ENCODE measurements at regions not wholly inside any gene's neighbourhood (a gene's known extent, or its start where the extent isn't known, plus 50 kb on each side); places are given as distances from the start of the nearest gene placed in this dataset.

DNA sequence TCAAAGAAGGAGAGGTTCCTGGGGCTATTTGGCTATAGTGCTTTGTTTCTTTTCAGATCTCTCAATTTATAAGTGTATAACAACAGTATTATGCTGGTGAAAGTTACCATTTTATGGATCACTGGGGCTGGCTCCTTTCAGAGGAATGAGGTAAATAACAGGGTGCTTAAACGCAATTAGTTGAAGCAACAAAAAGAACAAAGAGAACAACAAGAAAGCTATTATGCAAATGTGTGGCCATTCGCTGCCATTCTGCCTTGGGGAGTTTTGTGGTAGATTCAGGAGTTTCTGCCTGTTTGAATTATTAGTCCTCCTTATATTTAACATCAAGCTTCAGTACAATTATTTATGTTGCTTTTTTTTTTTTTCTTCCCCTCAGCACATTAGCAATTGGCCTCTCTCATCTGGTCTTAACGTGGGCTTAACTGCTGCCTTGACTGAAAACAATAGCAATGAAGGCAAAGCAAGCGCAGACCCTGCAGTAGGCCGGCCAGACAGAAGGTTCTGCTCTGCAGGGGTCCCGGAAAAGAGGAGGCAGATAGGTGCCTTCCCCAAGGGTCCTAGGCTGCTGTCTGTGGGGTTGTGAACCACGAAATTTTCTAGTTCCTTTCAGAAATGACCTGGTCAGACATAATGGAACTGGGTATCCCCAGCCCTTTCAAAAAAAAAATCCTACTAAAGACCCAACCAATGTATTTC is 339.9 kb upstream of the PODXL start:
- DNase-seq: no peak

DNA sequence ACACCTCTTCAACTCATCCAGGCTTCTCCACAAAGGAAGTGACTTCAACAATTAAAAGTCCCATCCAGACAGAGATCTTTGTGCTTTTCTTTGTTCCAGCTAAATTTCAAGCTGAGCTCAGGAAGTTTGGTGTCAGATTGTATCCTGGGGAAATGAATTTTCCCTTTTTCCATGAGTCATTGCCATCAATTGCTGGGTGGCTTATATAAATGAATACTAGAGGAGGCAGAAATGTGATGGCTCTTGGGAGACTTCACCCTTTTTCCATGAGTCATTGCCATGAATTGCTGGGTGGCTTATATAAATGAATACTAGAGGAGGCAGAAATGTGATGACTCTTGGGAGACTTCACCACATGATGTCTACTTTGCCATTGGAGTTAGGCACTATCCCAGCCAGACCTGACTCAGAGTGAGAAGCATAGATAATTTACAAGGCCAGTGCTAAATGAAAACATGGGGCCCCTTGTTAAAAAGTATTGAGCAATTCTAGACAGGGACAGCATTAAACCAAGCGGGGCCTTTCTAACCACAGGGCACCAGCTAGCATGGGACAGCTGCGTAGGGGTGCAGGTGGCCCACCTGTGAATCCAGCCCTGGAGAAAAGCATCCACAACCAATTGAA is 339.2 kb upstream of the PODXL start:
- no peak for DNase-seq

DNA sequence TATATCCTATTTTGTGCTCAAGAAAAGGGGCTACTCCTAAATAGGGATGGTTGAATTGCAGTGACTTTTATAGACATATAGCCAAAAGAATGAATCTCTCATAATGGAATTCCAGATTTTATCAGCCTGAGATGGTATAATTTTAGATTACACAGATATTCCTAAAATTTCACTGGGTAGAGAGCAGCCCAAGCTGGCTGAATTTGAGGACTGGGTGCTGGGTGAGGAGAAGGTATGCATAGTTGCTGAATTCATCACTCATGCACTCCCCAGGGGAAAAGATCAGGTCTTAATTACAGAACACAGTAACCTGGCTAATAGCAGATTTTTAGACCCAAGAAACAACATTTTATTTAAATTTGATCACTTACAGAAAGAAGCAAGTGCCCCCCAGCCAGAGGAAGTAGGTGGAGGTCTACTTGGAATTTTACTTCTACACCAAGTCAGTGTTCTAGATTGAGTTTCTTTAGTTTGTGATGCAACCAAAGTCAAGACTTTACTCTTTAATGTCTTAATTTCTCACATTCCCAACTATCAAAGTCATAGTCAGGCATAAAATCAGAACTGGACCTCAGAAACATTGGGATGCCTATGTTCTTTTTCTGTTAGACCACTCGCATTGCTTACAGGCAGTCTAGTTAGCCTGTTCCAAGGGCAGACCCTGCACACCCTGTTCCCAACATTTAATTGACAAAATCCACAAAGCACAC is 337.4 kb upstream of the PODXL start:
- no peak for DNase-seq

DNA sequence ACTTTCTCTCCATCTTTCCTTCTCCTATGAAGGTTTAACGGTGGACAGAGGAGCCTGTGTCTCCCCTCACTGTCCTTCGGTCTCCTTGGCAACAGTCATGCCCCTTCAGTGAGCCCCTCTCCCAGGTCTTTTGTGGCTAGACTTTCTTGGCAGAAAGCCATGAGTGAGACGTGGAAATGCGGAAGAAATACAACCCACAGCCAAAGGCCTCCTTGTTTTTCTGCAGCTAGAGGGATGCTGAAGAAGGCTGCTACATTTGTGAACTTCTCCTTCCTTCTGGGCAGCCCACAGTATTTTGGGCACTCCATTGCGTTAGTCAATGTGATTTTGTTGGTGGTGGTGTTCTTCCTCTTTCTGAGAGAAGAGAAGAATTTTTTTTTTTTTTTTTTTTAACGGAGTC is 333.7 kb upstream of the PODXL start:
- DNase-seq: no peak

DNA sequence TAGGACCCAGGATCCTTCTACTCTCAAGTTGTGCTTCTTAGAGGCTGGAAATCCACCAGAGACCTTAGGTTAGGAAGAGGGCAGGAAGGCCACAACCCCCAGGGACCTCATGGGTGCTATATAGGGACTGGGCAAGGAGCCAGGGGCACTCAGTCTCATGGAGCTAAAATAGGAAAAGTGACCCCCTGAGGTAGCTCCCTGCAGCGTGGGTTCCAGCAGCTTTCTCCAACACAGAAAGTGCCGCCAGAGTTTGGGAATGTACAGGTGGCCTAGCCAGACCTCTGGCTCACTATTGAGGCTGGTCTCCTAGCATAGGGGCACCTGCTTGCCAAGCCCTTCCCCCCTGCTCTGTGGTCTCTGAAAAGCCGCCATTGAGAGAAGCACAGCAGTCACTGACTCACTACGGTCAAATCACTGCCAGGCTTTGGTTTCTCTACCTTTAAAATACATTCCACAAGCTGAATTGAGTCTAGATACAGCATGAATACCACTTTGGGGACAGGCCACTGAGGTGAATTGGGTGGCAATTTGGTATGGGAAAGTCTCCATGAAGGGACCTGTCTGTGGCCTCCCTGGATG is 333.2 kb upstream of the PODXL start:
- no peak for DNase-seq

DNA sequence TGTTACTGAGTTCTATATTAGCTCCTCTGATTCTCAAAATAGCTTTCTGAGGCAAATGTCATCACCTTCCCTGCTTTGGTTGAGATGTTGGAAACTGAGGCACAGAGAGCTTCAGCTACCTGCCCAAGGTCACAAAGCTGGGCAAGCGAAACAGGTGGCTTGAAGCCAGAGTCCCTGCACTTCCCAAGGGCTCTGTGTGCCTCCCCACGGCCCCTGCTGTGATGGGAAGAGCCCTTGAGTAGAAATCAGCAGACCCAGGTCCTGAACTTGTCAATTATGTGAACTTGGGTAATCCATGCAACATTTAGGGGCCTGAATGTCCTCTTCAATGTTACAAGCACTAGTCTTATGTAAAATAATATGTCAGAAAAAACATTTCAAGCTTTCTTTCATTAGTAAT is 327.3 kb upstream of the PODXL start:
- no peak for DNase-seq

DNA sequence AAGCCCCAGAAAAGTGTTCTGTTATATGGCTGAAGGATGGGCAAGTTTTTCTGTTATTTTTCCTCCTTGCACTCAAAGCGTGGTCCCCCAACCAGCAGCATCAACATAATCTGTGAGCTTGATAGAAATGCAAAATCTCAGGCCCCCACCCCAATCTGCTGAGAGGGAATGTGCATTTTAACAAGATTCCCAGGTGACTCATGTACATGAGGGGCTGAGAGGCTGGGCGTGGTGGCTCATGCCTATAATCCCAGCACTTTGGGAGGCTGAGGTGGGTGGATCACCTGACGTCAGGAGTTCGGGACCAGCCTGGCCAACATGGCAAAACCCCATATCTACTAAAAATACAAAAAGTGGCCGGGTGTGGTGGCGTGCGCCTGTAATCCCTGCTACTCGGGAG is 326.8 kb upstream of the PODXL start:
- DNase-seq: no peak

DNA sequence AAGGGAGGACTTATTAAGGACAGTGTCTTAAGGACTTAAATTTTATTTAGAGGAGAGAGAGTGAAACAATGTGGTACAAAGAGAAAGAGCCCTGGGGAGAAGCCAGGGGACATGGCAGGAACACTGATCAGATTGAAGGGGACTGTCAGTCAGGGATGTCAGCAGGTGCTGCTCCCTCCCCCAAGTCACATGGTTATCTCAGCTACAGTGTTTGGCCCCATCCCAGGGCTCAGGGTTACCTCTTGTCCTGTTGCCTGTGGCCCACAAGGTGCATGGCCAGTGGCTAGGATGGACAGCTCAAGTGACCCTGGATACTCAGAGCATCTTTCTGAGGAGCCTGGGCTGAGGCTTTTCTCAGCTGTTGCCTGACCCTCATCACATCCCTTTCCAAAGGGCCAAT is 325.9 kb upstream of the PODXL start:
- DNase-seq: no peak

DNA sequence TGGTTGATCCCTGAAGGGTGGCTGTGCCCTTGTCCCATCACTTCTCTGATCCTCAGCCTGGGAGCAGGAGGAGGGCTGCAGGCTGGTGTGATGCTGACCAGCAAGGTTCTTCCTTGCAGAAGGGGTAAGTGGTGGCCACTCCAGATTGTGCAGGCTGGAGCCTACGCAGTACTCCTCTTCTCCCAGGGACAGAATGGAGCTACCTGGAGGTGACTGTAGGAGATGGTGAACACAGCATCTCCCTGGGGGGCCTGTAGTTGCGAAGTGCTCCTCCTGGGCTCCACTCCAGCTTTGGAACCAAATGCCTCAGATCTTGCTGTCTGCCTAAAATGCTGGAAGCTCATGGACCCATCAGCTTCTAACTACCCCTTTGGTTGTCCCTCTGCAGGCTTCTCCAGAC is 323.6 kb upstream of the PODXL start:
- DNase-seq: no peak

DNA sequence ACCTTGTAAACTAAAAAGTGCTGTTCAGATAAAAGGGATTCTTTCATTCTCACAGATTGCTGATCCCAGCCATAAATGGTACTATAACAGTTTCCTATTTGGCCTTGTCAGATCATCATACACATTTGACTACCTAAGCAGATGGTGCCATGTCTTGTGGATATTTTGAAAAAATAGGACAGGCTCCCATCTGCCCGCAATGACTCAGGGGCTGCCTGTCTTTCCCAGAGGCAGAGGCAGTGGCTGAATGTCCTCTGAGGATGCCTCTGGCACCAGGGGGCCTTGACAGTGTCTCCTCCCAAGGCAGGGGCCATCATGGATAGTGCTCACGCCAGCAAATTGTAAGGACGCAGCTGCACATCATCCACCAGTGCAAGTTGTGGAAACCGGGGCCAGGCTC is 323.0 kb upstream of the PODXL start:
- no peak for DNase-seq

DNA sequence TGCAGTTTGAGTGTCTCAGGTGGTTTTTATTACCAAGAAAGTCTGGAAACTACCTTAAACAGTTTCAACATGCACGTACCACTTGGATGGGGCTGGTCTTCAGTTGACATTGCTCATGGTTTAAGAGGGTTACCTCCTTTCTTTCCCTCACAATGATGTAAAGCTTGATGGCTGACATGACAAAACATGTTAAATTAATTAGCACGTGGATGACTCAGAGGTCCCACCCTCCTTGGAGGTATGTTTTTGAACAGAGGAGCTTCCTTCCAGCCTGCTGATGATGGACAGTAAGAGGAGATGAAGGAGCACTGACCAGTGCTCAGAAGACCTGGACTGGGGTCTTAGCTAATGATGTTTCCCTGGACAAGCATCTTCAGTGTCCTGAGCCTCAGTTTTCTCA is 322.3 kb upstream of the PODXL start:
- no peak for DNase-seq

DNA sequence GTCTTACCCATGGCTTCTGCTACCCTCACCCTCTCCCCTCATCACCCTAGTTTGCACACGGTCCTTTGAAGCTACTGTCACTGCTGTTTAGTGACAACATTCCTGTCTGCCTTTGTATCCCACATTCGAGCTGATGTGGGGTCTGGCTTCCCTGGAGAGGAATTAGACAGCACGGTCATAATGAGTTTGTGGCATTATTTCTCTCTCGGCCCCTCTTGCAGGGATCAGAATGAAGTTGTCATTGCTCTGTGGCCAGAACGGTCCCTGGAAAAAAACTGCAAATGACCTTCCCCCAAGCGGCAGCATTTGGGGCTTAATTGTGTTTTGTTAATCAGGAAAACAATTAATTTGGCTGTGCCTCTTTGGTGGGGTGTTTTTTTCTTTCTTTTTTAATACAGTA is 317.2 kb upstream of the PODXL start:
- no peak for DNase-seq

DNA sequence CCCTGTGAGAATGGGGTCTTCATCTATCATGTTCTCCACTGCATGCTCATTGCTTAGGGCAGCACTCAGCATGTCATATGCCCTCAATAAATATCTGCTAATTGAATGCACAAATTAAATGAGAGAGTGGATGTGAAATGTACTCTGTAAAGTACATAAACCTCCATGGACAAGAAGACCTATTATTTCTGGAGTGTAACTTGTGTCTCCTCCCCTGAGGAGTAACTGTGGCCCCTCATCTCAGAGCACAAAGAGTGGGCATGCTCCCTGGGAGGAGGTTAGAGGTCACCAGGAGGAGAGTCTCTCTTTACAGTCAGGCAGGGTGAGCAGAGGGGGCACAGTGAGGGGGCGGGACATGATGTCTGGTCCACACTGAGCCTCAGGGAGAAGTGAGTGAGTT is 313.6 kb upstream of the PODXL start:
- no peak for DNase-seq

DNA sequence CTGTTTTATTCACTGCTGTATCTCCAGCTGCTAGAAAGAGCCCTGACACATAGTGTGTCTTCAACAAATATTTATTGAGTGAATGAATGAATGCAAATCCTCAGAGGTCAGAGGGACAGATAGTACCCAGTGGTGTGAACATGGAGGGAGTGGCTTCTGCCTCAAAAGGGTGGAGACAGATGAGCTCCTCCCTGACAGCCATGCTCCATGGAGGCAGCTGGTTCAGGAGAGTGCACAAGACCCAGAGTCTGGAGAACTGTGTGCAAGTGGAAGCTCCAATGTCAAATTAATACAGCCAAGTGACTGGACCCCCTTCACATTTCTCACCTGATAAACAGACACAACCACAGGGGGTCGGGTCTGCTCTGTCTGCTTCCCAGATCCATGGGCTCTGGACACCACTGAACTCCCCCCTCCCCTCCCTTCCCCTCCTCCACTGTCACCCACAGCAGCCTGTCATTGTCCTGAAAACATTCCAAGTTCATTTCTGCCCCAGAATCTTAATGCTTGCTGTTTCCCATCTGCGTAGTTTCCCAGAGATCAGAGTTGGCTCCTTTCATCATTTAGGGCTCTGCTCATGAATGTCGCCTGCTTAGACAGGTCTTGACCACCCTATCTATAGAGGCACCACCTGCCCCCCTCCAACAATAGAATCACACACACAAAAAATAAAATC is 312.9 kb upstream of the PODXL start:
- no peak for DNase-seq

DNA sequence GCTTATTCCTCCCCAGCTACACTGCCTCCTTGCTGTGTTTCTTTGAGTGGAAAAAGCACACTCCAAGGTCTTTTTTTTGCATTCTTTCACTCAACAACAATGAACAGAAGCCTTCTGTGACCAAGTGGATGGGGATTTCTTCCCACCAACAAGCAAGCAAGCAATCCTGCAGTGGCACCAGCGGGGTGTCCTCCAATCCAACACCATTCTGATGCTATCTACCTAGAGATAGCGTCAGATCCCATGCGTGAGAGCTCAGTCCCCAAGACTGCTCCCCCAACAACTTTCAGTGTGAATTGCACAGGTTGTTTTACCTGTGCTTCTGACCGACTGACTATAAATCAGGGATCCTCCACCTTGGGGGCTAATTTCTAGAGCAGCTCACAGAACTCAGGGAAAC is 311.0 kb upstream of the PODXL start:
- DNase-seq: no peak

DNA sequence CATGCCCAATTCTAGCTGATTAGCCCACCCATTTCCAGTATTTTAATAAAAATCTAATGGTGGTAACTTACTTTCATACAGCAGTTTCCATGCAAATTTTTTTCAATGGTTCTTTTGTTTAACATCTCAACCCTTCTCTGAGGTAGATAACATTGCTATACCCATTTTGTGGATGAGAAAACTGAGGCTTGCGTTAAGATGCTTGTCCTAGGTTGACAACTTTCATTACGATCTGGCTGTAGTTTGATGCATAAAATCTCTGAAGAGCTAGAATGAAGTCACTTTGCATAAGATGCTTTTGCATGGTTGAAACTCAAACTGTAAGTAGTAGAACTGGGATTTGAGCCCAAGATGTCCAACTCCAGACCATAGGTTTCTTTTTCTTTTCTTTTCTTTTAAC is 309.5 kb upstream of the PODXL start:
- no peak for DNase-seq

DNA sequence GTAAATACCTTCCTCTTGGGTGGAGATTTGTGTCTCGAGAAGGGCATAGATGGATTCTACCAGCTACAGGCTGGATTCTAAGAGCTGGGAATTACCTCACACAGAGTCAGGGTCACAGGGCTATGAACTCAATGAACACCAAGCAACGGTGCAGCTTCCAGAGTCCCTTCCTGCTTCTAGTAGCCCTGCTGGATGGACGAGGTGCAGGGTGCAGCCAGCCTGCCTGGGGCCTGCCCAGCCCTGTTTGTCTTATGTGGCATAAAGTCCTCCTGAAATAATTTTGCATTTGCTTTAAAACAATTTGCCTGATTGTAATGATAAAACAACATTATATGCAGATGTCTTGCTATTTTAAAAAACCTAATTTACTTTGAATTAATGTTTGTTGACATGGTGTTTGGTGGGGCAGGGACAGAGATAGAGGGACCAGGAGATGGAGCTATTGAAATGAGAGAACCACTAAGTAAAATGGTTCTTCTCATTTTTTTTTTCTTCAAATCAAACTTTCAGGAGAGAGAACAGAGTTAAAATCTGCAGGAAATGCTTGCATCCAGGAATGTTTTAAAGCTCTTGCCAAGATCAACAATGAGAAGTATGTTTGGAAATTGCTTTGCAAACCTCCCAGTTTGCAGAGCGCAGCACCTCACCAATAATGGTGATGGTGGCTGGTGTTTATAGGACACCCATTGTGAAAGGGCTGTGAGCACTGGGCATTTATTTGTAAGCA is 305.4 kb upstream of the PODXL start:
- no peak for DNase-seq

DNA sequence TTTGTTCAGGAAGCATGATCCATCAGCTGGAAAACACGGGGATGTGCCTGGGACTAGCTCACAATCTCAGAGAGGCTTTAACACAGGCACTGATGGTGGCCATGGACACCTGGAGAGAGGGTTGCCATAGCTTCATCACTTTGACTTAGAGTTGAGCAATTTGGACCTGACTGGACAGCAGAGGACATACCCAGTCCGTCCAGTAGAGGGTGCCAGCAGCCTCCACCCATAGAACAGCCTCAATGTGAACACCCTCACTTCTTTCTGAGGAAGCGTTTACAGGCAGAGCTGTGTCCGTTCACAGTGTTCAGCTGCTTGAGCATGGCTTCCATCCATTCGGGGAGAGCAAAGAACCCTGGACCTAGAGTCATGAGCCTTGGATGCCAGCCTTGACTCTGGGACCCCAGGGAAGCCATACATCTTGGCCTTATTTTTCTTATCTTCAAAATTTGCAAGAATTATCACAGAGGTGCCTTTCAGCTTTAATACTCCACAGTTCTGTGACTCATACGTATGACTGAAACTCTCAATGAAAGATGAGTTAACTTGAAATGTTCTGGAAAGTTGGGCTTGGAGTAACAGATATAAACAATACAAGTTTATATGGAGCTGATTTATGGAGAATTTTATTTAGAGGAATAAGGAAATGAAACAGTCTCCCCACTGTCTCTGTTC is 302.9 kb upstream of the PODXL start:
- no peak for DNase-seq

DNA sequence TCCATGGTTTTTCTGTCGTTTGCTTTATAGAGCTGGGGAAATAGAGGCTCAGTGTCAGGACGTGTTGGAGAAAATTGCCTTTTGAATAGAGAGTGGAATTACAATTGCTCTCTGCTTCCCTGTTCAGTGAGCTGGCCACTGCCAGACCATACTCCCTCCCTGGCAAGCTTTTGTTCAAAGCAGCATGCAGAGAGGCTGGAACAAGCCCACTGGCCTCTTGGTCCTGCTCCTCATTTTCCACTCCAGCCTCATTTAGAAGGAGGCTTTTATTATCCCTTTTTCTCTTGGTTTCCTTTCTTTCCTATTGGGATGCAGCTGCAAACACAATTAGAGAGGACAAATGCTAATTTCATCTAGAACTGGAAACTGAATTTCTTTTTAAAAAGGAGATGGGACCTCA is 302.2 kb upstream of the PODXL start:
- no peak for DNase-seq

DNA sequence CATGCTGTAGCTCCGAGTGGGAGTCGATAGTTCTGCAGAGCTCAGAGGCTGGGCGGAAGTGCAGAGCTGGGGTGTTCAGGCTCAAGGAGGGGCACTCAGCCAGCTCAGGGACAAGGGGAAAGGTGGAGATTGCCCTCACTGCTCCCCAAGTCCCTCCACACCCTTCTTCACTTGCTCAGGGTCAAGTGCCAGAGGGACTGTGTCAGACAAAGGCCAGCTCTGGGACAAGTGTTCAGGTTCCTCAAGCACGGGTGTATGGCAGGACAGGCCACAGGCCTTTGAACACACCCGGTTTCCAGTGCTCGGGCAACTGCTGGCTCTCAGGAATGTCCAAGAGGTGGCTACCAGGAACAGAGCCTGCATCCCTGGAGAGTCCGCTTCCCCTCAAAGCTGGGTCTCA is 293.0 kb upstream of the PODXL start:
- no peak for DNase-seq

DNA sequence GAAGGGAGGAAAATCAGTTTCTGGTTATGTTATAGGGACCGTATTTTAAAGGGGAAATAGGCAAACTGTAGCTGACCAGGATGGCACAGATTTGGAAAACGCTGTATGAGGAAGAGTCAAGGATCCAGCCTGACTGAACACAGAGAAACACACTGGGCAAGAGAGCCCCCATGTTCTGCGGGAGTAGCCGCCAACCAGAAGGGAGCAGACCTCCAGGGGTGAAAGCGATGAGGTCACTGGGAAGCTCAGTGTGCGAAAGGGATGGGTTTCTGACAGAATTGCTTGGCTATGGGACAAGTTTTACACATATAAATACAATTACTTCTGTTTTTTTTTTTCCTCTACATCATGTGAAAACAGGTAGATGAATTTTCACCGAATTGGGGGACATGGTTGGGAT is 291.6 kb upstream of the PODXL start:
- no peak for DNase-seq

DNA sequence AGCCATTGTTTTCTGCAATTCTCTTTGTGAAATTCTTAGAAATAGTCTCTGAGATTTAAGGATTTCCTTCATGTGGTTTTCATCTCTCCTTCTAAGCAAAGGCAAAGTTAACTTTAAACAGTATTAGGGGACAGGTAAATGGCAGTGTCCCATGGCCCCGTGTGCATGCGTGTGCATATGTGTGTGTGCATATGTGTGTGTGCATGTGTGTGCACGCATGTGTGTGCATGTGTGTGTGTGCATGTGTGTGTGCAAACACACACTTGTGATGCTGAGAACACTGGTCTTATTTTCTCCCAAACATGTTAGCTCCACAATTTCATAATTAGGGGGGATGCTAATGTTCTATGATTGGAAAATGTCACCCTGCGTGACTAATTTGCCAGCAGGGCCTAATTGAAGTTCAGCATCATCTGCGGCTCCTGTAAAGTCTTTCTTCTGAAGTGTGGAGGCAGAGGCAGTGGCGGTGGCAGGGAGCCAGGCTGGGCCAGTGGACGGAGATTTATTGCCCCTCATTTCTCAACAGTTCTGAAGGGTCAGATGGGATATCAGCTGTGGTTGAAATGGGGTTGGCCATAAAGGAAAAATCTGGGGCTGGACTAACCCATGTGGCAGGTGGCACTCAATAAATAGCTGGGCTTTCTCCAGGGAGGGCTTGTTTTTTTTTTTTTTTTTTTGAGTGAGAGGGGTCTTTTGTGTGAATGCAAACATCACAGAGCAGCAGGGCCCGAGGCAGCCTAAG is 289.3 kb upstream of the PODXL start:
- DNase-seq: no peak

Measured in NCI-H2029 treated with DMSO at 0.1 percent for 48 hours (cell line).